ENCODE measurements at regions not wholly inside any gene's neighbourhood (a gene's known extent, or its start where the extent isn't known, plus 50 kb on each side); places are given as distances from the start of the nearest gene placed in this dataset.

- TF ChIP-seq CTCF (IDR thresholded peaks at IDR 0.05; ENCODE audit: insufficient read depth, low read depth, low read length) = no peak
- H3K4me3 ChIP-seq (ENCODE audit: low read depth, low read length) = no peak overlapping the region
- no peak for DNase-seq (ENCODE audit: low read depth)
Measured at GRCh38 chr7:86262781-86263180, 380.9 kb upstream of the GRM3 start.

- TF ChIP-seq CTCF (IDR thresholded peaks at IDR 0.05; ENCODE audit: insufficient read depth, low read depth, low read length) = no peak
- no peak overlapping the region for H3K4me3 ChIP-seq (ENCODE audit: low read depth, low read length)
- no peak for DNase-seq (ENCODE audit: low read depth)
Measured at GRCh38 chr7:86257894-86258293, 385.8 kb upstream of the GRM3 start.

- no peak for TF ChIP-seq CTCF (IDR thresholded peaks at IDR 0.05; ENCODE audit: insufficient read depth, low read depth, low read length)
- no peak for DNase-seq (ENCODE audit: low read depth)
- H3K4me3 ChIP-seq (ENCODE audit: low read depth, low read length) = no peak overlapping the region
Measured at GRCh38 chr7:86252406-86252805, 391.3 kb upstream of the GRM3 start.

GRCh38 chr7:86248977-86249376 lies 394.7 kb upstream of the GRM3 start:
- no peak overlapping the region for H3K4me3 ChIP-seq (ENCODE audit: low read depth, low read length)
- TF ChIP-seq CTCF (IDR thresholded peaks at IDR 0.05; ENCODE audit: insufficient read depth, low read depth, low read length) = no peak
- no peak for DNase-seq (ENCODE audit: low read depth)

GRCh38 chr7:86243171-86243570 lies 400.5 kb upstream of the GRM3 start:
- no peak for TF ChIP-seq CTCF (IDR thresholded peaks at IDR 0.05; ENCODE audit: insufficient read depth, low read depth, low read length)
- H3K4me3 ChIP-seq (ENCODE audit: low read depth, low read length) = no peak overlapping the region
- no peak for DNase-seq (ENCODE audit: low read depth)

- H3K4me3 ChIP-seq (ENCODE audit: low read depth, low read length) = no peak overlapping the region
- TF ChIP-seq CTCF (IDR thresholded peaks at IDR 0.05; ENCODE audit: insufficient read depth, low read depth, low read length) = no peak
- DNase-seq (ENCODE audit: low read depth) = no peak
Measured at GRCh38 chr7:86226191-86226590, 417.5 kb upstream of the GRM3 start.

- TF ChIP-seq CTCF (IDR thresholded peaks at IDR 0.05; ENCODE audit: insufficient read depth, low read depth, low read length) = no peak
- DNase-seq (ENCODE audit: low read depth) = no peak
- H3K4me3 ChIP-seq (ENCODE audit: low read depth, low read length) = no peak overlapping the region
Measured at GRCh38 chr7:86222806-86223205, 420.9 kb upstream of the GRM3 start.

All from fibroblast of villous mesenchyme (primary cell).